Fibroblast of peridontal ligament (primary cell): ENCODE measurements at regions not wholly inside any gene's neighbourhood (a gene's known extent, or its start where the extent isn't known, plus 50 kb on each side); places are given as distances from the start of the nearest gene placed in this dataset.
"Not testable (repeated sequence)": the region's sequence is repeated elsewhere in the genome, so short reads cannot be mapped to it uniquely, and the experiment has no call there.

Source experiments
- DNase-seq: peaks from one replicate; pipeline ENCODE4 v3.0.0-alpha.2; 2010; ENCODE audit errors: extremely low read depth

DNA sequence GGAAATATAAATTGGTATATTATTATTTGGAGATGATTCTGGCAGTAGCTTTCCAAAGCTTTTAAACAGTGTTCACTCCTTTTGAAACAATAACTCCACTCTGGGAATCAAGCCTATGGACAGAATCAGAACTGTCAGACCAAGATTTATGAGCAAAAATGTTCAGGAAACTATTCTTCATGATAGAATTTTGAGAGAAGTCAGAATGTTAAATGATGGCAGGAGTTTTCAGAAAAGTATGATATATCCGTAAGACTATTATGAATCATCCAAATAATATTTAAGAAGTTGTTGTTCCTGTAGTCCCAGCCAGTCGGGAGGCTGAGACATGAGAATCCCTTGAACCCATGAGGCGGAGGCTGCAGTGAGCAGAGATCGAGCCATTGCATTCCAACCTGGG, 50.5 kb upstream of the ADGRG2 start:
- DNase-seq: no peak

DNA sequence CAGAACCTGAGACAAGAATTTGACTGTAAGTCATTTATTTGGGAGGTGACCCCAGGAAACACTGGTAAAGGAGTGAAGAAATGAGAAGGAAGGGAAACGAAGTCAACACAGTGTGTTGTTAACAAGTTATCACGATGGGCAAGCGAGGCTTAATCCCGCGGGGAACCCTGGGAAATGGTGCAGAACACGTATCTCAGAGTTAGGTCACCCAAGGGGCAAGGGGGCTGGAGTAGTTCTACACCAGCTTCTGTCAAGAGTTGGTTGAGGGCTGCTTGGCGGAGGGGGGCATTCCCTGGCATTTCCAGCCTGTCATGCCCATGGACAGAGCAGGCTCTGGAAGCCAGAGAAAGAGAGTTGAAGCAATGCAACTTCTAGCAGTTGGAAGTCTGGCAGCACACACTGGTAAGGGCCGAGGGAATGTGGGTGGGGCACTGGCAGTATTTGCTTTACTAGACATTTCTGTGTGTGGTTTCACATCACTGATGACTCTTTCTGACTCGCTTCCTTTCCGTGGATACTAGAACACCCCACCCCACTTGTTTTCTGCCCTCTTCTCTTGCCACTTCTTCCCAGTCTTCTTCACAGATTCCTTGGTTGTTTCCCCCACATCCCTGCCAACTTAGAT, 52.2 kb upstream of the ADGRG2 start:
- peak; percentile 58 for DNase-seq

DNA sequence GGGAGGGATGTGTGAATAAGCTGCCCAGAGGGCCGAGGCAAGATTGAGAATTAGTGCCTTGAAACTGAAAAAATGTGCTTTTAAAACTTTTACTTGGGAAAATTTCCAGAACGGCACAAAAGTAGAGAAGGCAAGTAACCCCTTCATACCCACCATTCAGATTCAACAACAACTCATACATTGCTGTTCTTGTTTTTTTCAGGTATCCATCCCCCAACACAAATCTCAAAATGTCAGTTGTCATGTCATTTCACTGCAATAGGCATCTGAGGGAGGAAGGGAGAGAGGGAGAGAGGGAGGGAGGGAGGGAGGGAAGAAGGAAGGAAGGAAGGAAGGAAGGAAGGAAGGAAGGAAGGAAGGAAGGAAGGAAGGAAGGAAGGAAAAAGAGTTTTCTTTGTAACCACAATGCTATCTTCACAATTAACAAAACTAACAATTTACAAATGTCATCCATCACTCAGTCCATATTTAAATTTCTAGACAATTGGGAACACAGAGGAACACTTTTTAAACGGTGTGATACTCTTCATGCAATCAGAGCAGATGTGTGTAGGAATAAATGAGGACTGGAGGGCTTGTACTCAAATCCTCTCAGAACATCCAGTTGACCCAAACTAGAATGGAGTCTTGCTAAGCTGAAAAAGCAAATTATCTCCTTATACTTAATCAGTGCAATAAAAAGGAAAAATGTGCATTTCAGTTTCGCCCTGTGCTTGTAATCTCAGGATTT, 54.8 kb upstream of the ADGRG2 start:
- no peak for DNase-seq

DNA sequence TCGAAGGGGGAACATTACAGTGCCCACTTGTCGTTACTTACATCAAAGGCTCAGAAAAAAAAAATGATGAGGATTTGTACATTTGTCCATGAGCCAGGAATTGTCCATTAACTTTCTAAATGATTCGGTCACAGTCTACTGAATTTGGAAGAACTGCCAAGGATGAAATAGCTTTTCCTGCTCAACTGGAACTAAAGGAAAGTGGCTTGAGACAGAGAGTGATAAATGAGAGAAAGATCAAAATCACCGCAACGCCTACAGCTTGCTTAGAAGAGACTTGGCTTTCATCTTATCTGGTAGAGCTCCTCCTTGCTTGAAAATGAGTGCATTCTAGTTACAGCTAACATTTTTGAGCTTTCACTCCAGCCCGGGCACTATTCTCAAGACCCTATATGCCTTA, 55.5 kb upstream of the ADGRG2 start:
- DNase-seq: peak; percentile 5

DNA sequence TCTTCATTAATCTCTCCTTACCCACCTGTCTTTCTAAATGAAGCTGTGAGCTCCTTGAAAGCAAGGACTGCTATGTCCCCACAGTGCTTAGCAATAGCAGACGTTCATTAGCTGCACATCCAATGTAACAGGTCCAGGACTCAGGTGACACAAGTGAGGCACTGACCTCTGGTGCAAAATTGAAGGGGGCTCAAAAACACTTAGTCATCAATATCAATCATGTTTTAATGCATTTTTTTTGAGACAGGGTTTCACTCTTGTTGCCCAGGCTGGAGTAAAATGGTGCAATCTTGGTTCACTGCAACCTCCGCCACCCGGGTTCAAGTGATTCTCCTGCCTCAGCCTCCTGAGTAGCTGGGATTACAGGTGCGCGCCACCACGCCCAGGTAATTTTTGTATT, 56.1 kb upstream of the ADGRG2 start:
- DNase-seq: no peak

DNA sequence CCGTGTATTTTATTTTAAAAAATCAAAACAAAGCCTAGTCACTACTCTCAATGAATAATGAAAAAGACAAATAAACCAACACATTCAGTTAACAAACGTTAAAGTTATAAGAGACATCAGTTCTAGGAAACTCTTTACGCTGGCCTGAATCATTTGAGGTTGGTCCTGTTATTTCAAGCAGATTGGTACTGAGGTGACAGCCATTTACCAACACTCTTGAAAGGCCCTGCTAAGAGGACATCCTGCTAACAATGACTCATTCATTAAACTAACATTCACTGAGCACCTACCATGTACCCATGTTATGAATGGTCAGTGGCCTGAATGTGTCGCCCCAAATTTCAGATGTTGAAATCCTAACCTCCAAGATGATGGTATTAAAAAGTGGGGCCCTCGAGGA, 57.1 kb upstream of the ADGRG2 start:
- no peak for DNase-seq

DNA sequence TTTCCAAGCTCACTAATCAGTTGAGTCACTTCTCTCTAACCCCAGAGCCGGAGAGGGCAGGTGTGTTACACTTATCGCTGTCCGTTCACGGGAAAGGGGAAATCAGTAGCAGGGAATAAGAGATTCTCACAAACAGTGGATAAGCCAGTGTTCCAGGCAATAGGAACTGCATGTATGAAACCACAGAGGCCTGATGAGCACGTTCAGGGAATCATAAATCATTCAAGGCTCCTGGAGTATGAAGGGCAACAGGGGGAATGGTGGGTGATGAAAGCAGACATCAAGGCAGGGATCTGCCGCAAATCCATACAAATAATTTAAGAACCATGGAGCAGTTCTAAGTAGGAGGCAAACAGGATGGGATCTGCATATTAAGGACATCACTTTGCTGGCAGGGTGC, 59.1 kb upstream of the ADGRG2 start:
- no peak for DNase-seq

DNA sequence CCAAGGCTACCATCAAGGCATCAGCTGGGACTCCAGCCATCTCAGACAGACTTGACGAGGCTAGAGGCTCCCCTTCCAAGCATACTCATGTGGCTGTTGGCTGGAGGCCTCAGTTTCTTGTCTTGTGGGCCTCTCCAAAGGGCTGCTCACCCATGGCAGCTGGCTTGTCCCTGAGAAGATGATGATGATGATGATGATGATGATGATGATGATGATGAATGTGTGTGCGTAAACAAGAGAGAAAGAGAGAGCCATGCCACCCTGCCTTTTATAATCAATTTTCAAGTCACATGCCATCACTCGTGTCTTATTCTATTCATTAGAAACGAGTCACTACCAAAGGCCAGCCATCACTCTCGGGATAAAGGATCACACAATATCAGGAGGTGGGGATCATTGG, 60.5 kb upstream of the ADGRG2 start:
- DNase-seq: no peak

DNA sequence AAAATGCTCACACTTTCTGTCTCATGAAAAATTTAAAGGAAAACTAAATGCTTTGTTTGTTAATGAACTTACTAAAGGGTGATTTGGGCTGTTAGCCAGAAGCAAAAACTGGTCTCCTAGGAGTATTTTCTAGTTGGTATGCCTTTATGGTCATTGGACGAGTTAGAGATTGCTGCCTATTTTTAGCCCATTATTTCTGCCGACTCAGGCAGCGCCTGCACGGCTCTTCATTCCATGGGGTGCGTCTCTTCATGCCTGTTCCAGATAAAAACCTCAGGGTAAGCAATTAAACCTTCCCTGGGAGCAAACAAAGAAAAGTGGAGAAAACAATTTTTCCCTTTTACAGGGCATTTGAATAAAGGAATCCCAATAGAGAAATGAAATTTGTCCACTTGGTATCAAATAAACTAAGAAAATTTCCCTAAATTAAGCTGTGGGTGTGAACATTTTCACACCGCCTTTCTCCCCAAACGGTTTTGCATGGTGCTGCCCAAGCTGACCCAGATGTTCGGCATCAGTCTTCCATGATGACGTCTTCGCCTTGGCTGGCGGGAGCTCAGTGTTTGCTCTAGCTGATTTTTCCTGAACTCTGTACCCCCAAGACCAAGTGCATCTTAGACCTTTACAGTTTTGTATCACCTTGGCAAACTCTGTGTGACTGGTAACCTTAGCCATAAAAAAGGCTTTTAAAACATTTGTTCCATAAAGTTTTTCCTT, 61.7 kb upstream of the ADGRG2 start:
- DNase-seq: no peak

DNA sequence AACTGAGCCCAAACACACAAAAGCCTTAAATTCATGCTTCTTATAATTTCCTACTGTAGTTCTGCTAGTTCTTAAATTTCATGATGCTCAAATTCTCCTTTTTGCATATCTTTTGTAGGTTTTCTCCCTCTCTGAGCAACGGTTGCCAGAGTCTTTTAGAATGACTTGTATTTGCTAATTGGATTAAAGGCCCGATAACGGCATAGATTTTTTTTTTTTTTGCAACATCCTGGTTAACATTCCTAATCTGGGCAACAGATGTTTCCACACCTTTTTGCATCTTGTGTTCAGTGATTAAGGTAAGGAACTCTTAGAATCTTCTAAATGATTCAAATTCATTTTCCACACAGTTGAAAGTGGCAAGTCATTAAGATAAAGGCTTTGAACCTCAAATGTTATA, 66.3 kb upstream of the ADGRG2 start:
- no peak for DNase-seq

DNA sequence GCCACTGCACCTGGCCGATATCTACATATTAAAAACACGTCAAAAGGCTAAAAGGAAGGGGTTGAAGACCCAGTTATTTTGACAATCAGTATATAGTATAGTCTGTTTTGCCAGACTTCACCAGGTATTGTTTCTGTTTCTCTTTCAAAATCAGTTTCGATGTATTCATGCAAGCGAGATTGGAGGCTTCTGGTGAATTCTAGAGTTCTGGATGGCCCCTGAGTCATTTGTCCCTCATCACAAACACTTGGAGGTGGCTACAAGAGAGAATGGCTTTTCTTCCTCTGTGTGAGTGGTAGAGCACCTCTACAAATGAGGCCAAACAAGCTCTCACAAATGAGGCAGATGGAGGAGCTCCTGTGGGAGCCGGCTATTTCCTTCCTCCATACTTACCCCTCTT, 68.6 kb upstream of the ADGRG2 start:
- DNase-seq: no peak

DNA sequence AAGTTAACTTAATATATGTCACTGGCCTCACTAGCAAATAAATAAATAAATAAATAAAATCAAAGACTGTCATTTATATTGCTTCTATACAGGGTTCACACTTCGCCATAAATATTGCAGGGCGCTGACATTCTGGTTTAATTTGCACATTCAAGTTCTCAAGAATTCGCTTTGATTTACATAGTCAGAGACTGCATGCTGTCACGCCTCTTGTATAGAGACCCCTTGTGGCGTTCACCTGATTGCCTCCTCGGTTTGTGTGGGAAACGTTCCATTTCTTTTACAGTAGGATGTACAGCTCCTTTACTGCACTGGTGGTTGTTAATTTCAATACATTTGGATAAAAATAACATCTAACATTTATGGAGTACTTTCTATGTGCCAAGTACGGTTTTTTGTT, 71.3 kb upstream of the ADGRG2 start:
- DNase-seq: no peak

DNA sequence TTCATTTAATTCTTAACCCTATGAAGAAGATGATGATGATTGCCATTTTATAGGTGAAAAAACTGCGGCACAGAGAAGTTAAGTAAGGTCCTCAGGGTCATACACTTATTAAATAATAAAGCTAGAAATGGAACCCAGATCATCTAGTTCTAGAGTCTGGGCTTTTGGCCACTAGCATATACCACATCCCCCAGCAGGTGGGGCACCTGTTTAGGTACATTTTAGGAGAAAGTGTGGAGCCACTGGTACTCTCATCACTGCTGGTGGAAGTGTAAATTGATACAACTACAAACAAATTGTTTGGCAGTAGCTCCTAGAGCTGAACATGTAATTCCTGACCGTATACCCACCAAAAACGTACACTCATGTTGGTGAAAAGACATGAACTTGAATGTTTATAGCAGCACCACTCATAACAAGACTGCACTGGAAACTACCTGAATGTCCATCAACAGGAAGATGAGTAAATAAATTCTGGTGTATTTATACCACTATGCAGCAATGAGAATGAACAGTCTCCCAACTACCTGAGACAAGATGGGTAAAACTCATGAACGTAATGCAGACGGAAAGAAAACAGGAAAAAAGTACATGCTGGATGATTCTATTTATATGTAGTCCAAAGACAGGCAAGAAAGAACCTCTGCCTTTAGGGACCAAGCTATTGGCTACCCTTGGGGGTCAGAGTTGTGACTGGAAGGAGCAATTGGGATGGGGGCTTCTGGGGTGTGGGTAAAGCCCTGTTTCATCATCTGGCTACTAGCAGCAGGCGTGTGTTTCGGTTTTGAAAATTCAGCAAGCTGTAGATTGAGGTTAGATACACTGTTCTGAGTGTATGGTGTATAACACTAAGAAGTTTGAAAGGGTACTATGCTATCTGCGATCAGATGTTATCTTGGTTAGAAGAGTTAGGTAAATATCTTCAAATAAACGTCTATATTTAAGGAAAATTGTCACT, 72.3 kb upstream of the ADGRG2 start:
- DNase-seq: no peak

DNA sequence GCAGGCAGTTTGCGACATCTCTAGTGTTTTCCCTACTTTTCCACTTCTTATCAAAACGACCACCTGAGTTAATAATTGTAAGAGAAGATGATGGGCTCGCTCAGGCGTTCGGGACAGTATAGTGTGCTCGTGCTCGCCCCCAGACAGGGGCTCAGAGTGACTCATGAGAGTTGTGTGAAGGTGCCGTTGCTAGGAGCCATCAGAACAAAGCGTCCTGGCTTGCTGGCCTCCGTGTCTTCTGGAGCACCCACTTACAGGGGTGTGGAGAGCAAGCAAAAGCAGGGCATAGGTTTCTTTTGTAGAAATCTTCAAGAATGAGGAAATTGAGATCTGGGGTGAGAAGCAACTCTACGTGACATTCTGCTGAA, 73.0 kb upstream of the ADGRG2 start:
- no peak for DNase-seq

DNA sequence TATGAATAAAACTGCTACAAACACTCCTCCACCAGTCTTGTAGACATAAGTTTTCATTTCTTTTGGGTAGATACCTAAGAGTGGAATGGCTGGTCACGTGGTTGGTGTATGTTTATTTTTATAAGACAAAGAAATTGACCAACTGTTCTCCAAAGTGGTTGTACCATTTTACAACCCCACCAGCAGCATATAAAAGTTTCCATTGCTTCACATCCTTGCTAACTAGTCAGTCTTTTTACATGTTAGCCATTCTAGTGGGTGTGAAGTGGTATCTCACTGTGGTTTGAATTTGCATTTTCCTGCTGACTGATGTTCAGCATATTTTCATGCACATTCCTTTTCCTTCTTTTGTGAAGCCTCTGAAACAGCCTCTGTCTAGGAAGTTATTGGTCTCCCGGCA, 76.2 kb upstream of the ADGRG2 start:
- no peak for DNase-seq

DNA sequence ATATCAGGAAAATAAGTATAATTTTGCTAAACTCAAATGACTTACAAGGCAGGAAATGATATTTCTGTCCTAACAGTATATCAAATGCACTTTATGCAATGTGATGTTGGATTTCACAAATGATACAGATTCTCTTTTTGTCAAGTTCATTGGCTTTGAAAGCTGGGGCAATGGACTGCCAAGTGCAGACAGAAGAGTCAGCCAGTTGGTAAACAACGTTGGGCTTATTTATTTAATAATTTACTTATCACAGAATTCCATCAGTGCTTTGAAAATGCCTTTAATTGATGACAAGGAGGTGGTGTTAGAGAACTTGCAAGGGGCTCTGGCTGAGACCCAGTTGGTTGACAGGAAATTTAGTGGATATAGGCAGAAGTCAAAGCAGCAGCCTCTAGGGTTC, 79.9 kb upstream of the ADGRG2 start:
- DNase-seq: no peak

DNA sequence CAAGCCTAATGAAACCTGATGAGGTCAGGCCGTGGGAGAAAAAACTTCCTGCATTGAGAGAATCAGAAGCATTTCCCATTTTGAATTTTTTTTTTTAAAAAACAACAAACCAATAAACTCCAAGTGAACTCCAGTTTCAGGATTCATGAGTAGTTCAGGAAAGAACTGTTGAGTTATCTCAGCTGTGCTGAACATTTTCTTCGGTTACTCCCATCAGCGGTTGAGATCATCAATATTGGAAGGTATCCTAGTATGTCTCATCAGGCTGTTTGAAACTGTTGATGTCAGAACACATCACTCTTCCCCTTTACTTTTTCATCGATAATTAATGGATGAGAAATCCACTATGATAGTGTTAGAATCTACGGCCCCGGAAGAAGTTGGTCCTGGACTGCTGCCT, 82.4 kb upstream of the ADGRG2 start:
- no peak for DNase-seq

DNA sequence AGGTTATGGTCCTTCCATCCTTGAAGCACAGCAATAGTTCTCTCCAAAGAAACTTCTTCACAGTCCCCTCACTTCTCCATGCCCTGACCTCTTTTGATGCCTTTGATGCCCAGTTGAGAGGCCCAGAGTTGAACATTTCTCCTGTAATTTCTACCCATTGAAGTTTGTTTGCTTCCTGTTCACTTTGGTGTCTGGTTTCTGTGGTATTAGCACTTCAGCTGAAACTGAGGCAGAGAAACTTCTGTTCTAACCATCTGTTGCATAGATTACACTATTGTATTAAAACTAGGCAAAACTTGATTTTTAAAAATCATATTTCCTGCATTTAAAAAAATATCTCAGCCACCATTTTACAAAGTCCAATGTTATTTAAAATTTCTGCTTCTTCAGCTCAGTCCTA, 89.8 kb upstream of the ADGRG2 start:
- no peak for DNase-seq

DNA sequence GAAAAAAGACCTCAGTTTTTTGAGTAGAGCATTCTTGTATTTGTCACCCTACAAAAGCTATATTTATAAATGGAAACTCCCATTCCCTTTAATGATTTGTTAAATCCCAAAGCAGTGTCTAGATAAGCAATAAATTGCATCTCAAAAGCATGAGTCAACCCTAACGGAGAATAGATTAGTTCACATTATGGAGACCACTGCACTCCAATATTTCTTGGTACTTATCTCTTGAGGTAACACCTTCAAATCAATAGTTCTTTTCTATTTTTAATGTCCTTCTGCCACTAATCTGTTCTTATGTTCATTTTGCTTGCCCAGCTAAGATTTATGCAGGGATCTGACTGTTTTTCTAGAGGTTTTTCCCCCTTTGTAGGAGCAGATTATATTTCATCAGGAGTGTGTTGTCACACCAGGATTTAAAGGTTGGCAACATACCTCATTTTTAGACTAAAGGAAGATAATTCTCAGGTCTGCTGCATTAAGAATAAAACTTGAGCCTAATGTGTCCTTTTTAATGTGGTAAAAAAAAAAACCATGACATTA, 91.4 kb upstream of the ADGRG2 start:
- no peak for DNase-seq

DNA sequence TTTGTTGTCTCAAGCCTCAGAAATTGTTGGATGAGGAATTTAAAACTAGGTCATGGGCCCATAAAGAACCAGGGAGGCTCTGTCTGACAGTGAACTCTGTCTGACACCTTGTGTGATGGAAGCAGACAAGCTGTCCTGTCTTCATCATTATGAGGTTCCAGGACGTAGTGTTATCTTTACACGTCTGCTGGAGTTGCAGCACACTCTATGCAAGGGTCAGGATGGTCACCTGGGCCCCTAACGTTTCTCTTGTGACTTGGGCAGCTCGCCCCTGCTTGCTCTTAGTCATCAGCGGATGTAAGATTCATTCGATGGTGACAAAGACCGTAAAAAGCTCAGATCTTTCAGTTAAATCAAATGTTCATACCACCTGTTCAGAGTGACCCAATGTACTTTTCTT, 92.0 kb upstream of the ADGRG2 start:
- DNase-seq: no peak

DNA sequence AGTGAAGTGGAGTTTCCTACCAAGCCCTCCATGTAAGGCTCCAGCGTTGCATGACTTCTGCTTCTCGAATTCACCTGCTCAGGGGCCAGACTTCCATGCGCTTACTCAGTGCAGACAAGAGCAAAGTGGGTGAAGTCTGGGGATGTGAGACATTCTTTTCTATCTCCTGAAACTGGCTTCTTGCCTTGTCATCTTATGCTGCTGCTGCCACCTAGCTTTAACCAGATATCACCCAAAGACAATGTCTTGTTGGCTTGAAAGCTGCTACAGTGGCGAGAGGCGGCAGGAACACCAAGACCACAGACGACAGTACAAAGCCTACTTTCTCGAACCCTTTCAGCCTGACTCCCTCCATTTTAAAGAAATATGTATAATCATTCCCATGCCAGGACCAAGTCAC, 103.6 kb upstream of the ADGRG2 start:
- DNase-seq: peak; percentile 5

DNA sequence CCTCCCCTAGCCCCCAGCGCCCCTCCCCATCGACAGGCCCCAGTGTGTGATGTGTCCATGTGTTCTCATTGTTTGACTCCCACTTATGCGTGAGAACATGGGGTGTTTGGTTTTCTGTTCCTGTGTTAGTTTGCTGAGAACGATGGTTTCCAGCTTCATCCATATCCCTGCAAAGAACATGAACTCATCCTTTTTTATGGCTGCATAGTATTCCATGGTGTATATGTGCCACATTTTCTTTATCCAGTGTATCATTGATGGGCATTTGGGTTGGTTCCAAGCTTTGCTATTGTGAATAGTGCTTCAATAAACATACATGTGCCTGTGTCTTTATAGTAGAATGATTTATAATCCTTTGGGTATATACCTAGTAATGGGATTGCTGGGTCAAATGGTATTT, 107.6 kb upstream of the ADGRG2 start:
- DNase-seq: not testable (repeated sequence)
